Dendritic cell treated with granulocyte-macrophage colony-stimulating factor and Interleukin-4, amounts not matched to agents 40 ng/mL and 50 ng/mL, for 4 days (primary cell): ENCODE measurements at regions not wholly inside any gene's neighbourhood (a gene's known extent, or its start where the extent isn't known, plus 50 kb on each side); places are given as distances from the start of the nearest gene placed in this dataset.

Experiments used
- H3K27ac Mint-ChIP-seq: one replicate; pipeline ENCODE4 v1.8.0; 2022; ENCODE audit warnings: mild to moderate bottlenecking, mixed read lengths
- H3K27me3 Mint-ChIP-seq: one replicate; pipeline ENCODE4 v1.8.0; 2022; ENCODE audit warnings: mild to moderate bottlenecking, mixed read lengths
- H3K36me3 Mint-ChIP-seq: one replicate; pipeline ENCODE4 v1.8.0; 2022; ENCODE audit warnings: low read depth, mixed read lengths
- H3K4me1 Mint-ChIP-seq: one replicate; pipeline ENCODE4 v1.8.0; 2022; ENCODE audit warnings: low read depth, mixed read lengths
- H3K4me3 Mint-ChIP-seq: one replicate; pipeline ENCODE4 v1.8.0; 2022; ENCODE audit warnings: mild to moderate bottlenecking, moderate library complexity, mixed read lengths
- H3K9me3 Mint-ChIP-seq: one replicate; pipeline ENCODE4 v1.8.0; 2022; ENCODE audit warnings: mixed read lengths
- intact Hi-C: fragments of 100-400 bp; cut with micrococcal nuclease; formaldehyde crosslinking; loops from one replicate; pipeline ENCODE4 v1.15.0; 2022

DNA sequence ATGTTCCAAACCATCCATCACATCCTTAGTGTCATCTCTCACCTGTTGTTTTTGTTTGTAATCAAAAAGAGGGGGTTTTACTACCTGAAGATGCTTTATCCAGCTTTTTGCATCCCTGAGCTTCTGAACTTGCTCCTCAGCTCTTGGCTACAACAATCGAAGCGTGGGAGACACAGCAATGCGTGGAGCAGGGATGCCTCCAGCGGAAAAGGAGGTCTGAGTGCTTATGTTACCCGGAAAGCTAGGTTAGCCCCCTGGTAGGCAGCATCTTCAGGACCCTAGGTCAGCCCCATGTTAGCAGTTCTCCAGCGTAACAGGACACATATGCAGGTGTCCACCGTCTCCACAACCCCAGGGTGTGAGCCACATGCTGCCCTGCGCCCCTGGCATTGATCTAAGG lies 141.5 kb downstream of the RRAGC start:
- H3K4me1 Mint-ChIP-seq: no peaks in the 10 kb centered on the region
- intact Hi-C loops: no loop called here
- no peak overlapping the region for H3K4me3 Mint-ChIP-seq
- H3K27ac Mint-ChIP-seq: no peak overlapping the region
- H3K27me3 Mint-ChIP-seq: peaks cover 9% of the 10 kb centered on the region
- H3K36me3 Mint-ChIP-seq: no peaks in the 10 kb centered on the region
- no peaks in the 10 kb centered on the region for H3K9me3 Mint-ChIP-seq

DNA sequence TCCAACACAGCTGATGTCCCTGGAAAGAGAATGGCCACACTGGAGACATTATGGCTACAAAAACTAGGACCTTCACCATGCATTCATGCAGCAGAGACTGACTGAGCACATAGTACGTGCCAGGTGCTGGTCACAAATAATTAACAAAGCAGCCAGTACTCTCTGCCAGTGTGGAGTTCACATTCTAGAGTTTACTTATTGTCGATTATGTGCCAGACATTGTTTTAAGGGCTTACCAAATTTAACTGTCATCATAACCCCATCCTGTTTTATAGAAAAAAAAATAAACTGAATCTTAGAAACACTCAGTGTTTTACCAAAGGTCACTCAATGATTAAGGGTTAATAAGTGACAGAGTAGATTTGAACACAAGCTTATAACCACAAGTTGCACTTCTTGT lies 143.3 kb downstream of the RRAGC start:
- intact Hi-C loops: no loop called here
- H3K9me3 Mint-ChIP-seq: no peaks in the 10 kb centered on the region
- H3K27me3 Mint-ChIP-seq: peaks cover 8% of the 10 kb centered on the region
- no peak overlapping the region for H3K27ac Mint-ChIP-seq
- H3K36me3 Mint-ChIP-seq: no peaks in the 10 kb centered on the region
- H3K4me3 Mint-ChIP-seq: no peak overlapping the region
- H3K4me1 Mint-ChIP-seq: no peaks in the 10 kb centered on the region

DNA sequence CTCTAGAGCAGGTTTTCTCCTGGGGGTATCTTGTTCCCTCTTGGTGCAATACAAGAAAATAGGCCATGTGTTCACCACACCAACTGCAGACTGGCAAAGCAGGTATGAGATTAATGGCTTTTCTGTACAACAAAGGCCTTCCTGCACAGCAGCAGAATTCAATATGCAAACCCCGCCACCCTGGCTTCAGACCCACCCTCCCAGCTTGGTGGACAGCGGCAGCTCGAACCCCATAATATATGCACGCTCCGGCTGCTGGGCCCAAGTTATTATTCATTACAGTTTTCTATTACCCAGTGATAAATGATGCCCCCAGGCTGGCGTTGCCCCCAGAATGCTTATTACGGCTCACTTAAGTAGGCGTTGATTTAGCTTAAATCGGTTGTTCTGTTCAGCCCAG lies 144.2 kb downstream of the RRAGC start:
- H3K27me3 Mint-ChIP-seq: peaks cover 4% of the 10 kb centered on the region
- no peaks in the 10 kb centered on the region for H3K4me1 Mint-ChIP-seq
- H3K9me3 Mint-ChIP-seq: no peaks in the 10 kb centered on the region
- intact Hi-C loops: no loop called here
- no peak overlapping the region for H3K27ac Mint-ChIP-seq
- no peaks in the 10 kb centered on the region for H3K36me3 Mint-ChIP-seq
- H3K4me3 Mint-ChIP-seq: no peak overlapping the region

DNA sequence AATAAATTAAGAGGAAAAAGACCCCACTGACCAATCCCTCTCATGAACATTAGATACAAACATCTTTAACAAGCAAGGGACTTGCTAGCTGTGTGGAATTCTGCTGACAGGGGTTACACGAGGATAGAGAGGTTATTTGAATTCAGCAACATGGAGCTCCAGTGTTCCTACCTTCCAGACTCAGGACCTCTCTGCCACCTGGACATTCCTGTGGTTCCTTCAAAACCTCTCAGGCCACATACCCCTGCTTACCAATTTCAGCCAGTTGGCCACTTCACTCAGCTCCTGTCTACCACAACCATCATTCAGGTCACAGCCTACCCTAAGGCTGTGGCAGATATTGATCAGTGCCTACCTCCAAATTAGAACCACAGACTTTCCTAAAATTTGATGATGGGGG lies 147.5 kb downstream of the RRAGC start:
- no peaks in the 10 kb centered on the region for H3K4me1 Mint-ChIP-seq
- no peak overlapping the region for H3K27ac Mint-ChIP-seq
- no peak overlapping the region for H3K4me3 Mint-ChIP-seq
- intact Hi-C loops: no loop called here
- peaks cover under 1% of the 10 kb centered on the region for H3K27me3 Mint-ChIP-seq
- no peaks in the 10 kb centered on the region for H3K36me3 Mint-ChIP-seq
- no peaks in the 10 kb centered on the region for H3K9me3 Mint-ChIP-seq

DNA sequence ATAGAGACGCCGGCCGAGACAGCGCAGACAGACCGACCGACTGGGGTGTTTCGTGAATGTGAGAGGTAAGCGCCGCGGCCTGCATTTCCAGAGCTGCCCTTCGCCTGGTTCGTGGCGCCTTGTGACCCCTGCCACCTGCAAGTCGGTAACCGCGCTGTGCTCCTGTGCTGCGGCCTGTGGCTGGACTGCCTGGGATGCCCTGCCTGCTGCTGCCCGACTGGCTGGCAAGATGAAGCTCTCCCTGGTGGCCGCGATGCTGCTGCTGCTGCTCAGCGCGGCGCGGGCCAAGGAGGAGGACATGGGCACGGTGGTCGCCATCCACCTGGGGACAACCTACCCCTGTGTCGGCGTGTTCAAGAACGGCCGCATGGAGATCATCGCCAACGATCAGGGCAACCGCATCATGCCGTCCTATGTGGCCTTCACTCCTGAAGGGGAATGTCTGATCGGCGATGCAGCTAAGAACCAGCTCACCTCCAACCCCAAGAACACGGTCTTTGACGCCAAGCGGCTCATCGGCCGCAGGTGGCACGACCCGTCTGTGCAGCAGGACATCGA lies 150.8 kb downstream of the RRAGC start:
- Mint-ChIP-seq H3K27ac (no peak overlapping the region), H3K9me3 (peaks cover 17% of the 10 kb centered on the region), H3K4me1 (no peaks in the 10 kb centered on the region), H3K4me3 (no peak overlapping the region), H3K27me3 (peaks cover 3% of the 10 kb centered on the region), H3K36me3 (no peaks in the 10 kb centered on the region)
- intact Hi-C loops: no loop called here

DNA sequence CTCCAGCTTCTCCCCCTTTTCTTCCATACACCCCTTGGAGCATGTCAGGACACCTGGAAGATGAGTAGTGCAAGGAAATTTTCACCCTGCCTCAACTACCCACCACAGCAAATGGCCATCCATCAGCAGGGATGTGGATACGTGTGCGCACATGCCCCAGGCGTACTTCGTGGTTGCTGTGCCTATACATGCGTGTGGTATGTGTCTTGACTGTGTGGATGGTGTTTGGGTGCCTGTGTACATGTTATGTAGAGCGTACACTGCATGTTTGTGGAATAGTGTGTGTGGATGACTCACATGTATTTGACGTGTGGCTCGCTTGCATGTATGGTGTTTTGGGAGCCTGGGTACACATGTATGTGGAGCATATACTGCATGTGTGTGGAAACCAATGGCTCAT lies 158.5 kb downstream of the RRAGC start:
- H3K9me3 Mint-ChIP-seq: peaks cover 11% of the 10 kb centered on the region
- no peak overlapping the region for H3K27ac Mint-ChIP-seq
- H3K4me3 Mint-ChIP-seq: no peak overlapping the region

DNA sequence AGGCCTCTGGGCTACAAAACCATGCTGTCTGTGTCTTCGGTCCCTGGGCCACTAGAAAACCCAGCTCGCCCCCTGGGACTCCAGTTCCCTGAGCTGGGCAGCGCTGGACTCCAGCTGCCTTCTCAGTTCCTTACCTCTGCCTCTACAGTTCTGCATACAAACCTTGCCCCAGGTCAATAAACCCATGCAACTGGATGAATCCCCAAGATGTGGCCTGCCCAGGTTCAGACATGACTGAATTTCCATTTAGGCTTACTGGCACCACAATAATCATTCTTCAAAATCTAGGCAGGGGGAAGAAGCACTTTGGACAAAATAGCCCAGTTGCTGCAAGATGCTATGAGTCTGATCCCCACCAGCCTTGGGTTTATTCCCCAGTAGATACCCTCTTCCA lies 159.5 kb downstream of the RRAGC start:
- peaks cover 10% of the 10 kb centered on the region for H3K27me3 Mint-ChIP-seq
- intact Hi-C loops: no loop called here
- peaks cover under 1% of the 10 kb centered on the region for H3K9me3 Mint-ChIP-seq
- H3K27ac Mint-ChIP-seq: no peak overlapping the region
- no peak overlapping the region for H3K4me3 Mint-ChIP-seq
- H3K36me3 Mint-ChIP-seq: no peaks in the 10 kb centered on the region
- H3K4me1 Mint-ChIP-seq: no peaks in the 10 kb centered on the region

More for the DNA sequence above, 158.5 kb downstream of the RRAGC start:
- Mint-ChIP-seq H3K27me3 (peaks cover 11% of the 10 kb centered on the region), H3K36me3 (no peaks in the 10 kb centered on the region), H3K4me1 (no peaks in the 10 kb centered on the region)
- intact Hi-C loops: no loop called here

DNA sequence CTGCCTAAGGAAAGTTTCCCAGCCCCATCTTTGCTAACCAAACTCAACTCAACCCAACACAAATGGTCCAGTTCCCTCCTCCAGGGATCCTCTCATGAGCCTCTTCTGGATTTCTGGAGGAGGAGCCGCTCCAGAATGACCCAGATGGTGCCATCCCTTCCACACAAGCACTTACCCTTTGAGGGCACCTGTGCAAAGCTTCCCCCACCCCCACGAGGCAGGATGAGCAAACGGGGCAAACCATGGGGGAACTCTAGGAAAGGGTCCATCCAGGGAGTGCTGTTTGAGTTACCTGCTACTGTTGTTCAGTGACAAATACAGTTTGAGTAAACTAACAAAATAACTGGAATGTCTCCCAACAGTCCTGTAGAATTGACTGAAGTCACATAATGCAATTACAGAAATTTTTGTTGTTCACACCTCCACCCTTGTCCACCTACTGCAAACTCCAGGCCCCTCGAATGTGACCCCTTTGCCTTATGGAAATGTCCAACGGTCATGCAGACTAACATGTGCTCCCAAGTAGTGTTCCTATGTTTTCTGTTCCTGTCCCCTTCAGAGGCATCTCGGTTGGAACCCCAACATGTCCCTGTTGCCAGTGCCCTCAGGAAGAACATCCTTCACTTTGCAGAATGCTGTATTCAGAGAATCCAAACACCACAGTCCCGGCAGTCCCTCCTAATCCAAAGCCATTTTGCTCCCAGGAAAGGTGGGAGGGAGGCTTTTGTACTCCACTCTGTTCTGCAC lies 160.1 kb downstream of the RRAGC start:
- no peak overlapping the region for H3K27ac Mint-ChIP-seq
- no peaks in the 10 kb centered on the region for H3K36me3 Mint-ChIP-seq
- H3K27me3 Mint-ChIP-seq: peaks cover 9% of the 10 kb centered on the region
- no peak overlapping the region for H3K4me3 Mint-ChIP-seq
- no peaks in the 10 kb centered on the region for H3K9me3 Mint-ChIP-seq
- H3K4me1 Mint-ChIP-seq: no peaks in the 10 kb centered on the region
- intact Hi-C loops: no loop called here

DNA sequence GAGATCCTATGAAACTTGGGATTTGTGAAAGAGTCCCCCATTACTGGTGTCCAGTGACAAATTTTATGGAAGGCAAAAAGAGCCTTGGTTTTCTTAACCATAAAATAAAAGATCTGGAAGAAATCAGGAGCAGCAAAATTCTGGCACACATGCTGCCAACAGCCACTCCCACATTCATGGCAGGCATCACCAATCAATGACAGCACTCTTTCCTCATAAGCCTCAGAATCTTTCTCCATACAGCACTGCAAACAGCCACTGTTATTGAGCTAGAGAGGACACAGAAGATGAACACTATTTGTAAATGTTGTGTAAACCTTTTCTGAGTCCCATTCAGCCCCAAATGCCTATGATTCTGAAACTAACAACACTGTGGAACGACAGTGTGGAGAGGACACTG lies 162.2 kb downstream of the RRAGC start:
- H3K27me3 Mint-ChIP-seq: peaks cover 9% of the 10 kb centered on the region
- no peaks in the 10 kb centered on the region for H3K9me3 Mint-ChIP-seq
- H3K27ac Mint-ChIP-seq: no peak overlapping the region
- intact Hi-C loops: no loop called here
- no peaks in the 10 kb centered on the region for H3K36me3 Mint-ChIP-seq
- H3K4me3 Mint-ChIP-seq: no peak overlapping the region
- H3K4me1 Mint-ChIP-seq: no peaks in the 10 kb centered on the region

DNA sequence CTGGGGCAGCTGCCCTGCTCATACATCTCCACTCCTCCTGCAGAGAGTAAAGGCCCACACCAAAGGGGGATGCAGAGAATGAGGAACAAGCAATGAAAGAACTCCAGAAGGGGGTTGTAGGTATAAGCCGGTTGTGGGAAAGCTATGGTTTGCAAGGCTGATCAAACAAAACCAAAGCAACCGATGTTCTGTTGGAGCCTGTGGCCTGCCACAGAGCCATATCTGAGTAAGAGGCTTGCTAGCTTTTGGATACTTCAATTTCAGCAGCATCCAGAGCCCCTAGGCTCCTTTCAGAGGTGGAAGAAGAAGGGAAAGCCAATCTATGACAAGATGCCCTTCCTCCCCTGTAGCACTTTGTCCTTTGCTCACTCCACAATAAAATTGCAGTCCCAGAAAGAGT lies 163.2 kb downstream of the RRAGC start:
- intact Hi-C loops: no loop called here
- no peak overlapping the region for H3K27ac Mint-ChIP-seq

DNA sequence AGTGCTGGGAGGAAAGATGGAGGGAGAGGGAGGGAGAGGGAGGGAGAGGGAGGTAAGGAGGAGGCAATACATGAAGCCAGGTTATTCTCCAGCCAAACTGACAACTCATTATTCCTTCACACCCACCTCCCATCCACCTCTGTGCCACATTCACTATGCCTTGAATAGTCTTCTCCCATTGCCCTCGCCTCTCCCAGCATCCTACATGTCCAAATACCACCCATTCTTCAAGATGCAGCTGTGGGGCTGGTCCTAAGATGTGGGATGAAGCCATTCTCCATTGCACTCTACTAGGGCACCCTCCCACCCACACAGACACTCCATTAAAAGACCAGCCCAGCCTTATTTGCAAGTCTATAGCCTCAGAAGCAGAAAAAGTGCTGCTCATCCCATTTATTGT lies 165.8 kb downstream of the RRAGC start:
- Mint-ChIP-seq H3K4me3 (no peak overlapping the region), H3K27ac (no peak overlapping the region), H3K9me3 (no peaks in the 10 kb centered on the region), H3K27me3 (peaks cover 13% of the 10 kb centered on the region), H3K36me3 (no peaks in the 10 kb centered on the region), H3K4me1 (no peaks in the 10 kb centered on the region)
- intact Hi-C loops: no loop called here

More for the DNA sequence above, 163.2 kb downstream of the RRAGC start:
- H3K4me3 Mint-ChIP-seq: no peak overlapping the region
- H3K9me3 Mint-ChIP-seq: no peaks in the 10 kb centered on the region
- peaks cover 7% of the 10 kb centered on the region for H3K27me3 Mint-ChIP-seq
- H3K36me3 Mint-ChIP-seq: no peaks in the 10 kb centered on the region
- H3K4me1 Mint-ChIP-seq: no peaks in the 10 kb centered on the region

DNA sequence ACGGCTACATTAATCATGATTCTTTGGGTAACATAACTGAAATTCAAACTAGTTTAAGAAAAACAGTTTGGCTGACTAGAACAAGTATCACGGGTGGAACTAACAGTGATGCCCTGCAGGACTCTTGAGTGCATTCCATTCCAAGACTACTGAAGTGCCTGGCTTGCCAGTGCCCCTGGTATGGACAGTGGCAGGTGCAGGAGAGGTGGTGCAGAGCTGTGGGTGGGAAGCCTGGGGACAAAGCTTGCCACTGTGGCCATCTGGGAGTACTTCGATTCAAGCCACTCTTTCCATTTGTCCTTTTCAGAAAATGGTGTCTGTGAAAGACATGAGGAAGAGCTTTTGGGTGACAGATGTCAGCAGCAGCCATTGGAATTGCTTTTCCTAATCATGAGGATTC lies 166.5 kb downstream of the RRAGC start:
- no peak overlapping the region for H3K4me3 Mint-ChIP-seq
- intact Hi-C loops: no loop called here
- no peaks in the 10 kb centered on the region for H3K4me1 Mint-ChIP-seq
- no peak overlapping the region for H3K27ac Mint-ChIP-seq
- H3K9me3 Mint-ChIP-seq: no peaks in the 10 kb centered on the region
- H3K36me3 Mint-ChIP-seq: no peaks in the 10 kb centered on the region
- H3K27me3 Mint-ChIP-seq: peaks cover 13% of the 10 kb centered on the region

DNA sequence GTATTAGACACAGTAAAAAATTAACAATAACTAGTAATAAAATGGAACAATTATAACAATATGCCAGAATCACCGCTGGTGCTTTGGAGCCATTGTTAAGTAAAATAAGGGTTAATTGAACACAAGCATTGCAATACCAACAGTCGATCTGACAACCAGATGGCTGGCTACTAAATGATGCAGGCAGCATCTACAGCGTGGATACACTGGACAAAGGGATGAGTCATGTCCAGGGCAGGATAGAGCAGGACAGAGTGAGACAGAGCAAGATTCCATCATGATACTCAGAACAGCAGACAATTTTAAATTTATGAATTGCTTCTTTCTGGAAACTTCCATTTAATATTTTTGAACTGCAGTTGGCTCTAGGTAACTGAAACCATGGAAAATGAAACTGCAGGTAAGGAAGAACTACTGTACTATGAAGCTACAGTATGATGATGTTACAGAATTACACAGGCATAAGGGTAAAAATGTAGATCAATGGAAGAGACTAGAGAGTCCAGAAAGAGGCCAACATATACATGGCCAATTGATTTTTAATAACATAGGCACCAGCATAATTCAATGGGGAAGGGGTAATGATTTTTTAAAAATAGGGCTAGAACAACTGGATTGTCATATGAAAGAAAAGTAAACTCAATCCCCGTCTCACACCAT lies 168.7 kb downstream of the RRAGC start:
- Mint-ChIP-seq H3K27me3 (peaks cover 20% of the 10 kb centered on the region), H3K36me3 (no peaks in the 10 kb centered on the region), H3K9me3 (no peaks in the 10 kb centered on the region), H3K27ac (no peak overlapping the region), H3K4me1 (no peaks in the 10 kb centered on the region), H3K4me3 (no peak overlapping the region)
- intact Hi-C loops: no loop called here

DNA sequence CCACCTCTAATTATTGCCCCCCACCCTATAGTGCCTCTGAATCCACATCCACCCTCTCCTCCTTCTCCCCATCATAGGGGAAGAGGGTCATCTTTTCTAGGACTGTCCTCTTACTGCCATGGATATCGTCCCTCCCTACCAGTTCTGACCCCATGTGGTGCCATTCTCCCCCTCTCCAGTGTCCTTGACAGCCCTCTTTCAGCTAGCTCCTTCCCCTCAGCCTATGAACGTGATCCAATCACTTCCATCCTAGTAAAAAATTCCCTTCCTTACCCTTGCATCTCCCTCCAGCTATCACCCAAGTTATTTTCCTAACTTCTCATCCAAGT lies 172.7 kb downstream of the RRAGC start:
- intact Hi-C loops: no loop called here
- H3K36me3 Mint-ChIP-seq: no peaks in the 10 kb centered on the region

More for the DNA sequence above, 172.7 kb downstream of the RRAGC start:
- Mint-ChIP-seq H3K27me3 (peaks cover 18% of the 10 kb centered on the region), H3K4me1 (no peaks in the 10 kb centered on the region), H3K9me3 (no peaks in the 10 kb centered on the region), H3K27ac (no peak overlapping the region), H3K4me3 (no peak overlapping the region)
